WTC11 (cell line): ENCODE measurements at regions not wholly inside any gene's neighbourhood (a gene's known extent, or its start where the extent isn't known, plus 50 kb on each side); places are given as distances from the start of the nearest gene placed in this dataset.

Source experiments
- ATAC-seq: fragments of 200-7000 bp; cut with Tn5 transposase; 2 replicates; pipeline ENCODE4 v1.10.0; 2021; ENCODE audit warnings: mild to moderate bottlenecking, moderate library complexity
- CTCF ChIA-PET: fragments of 300-600 bp; sonication (Branson Sonifier 250); formaldehyde crosslinking; loops from one replicate; lab custom pipeline; 2021; ENCODE audit warnings: antibody characterized with exemption; lab: Charles Lee
- POLR2A ChIA-PET: fragments of 350-600 bp; sonication (Branson Sonifier 250); formaldehyde crosslinking; loops from one replicate; lab custom pipeline; 2021; ENCODE audit warnings: antibody characterized with exemption; lab: Charles Lee
- DNase-seq: peaks from one replicate; pipeline ENCODE4 v3.0.0; 2021; ENCODE audit warnings: low spot score
- H3K27ac Mint-ChIP-seq: 2 replicates; pipeline ENCODE4 v1.8.0; 2021; ENCODE audit warnings: mixed read lengths
- H3K27me3 Mint-ChIP-seq: 2 replicates; pipeline ENCODE4 v1.8.0; 2021; ENCODE audit warnings: low read depth, mild to moderate bottlenecking, moderate library complexity, mixed read lengths
- H3K36me3 Mint-ChIP-seq: 2 replicates; pipeline ENCODE4 v1.8.0; 2021; ENCODE audit warnings: mixed read lengths
- H3K4me1 Mint-ChIP-seq: 2 replicates; pipeline ENCODE4 v1.8.0; 2022; ENCODE audit warnings: mixed read lengths
- H3K4me3 Mint-ChIP-seq: 2 replicates; pipeline ENCODE4 v1.8.0; 2021; ENCODE audit warnings: mild to moderate bottlenecking, moderate library complexity, mixed read lengths
- H3K9me3 Mint-ChIP-seq: 2 replicates; pipeline ENCODE4 v1.8.0; 2021; ENCODE audit warnings: mixed read lengths
- AFF4 ChIP-seq: sonication (generic); formaldehyde crosslinking; IDR thresholded peaks from 2 replicates; pipeline ENCODE4 v1.8.1; 2023; ENCODE audit warnings: mild to moderate bottlenecking, missing genetic modification reagents, borderline replicate concordance
- CREB1 ChIP-seq: sonication (generic); formaldehyde crosslinking; IDR thresholded peaks from 2 replicates; pipeline ENCODE4 v1.8.0; 2023; ENCODE audit warnings: mild to moderate bottlenecking, missing genetic modification reagents
- E2F1 ChIP-seq: sonication (generic); formaldehyde crosslinking; IDR thresholded peaks from 2 replicates; pipeline ENCODE4 v1.8.0; 2022; ENCODE audit warnings: mild to moderate bottlenecking, missing genetic modification reagents
- ELF4 ChIP-seq: sonication (generic); formaldehyde crosslinking; IDR thresholded peaks from 2 replicates; pipeline ENCODE4 v1.8.1; 2022; ENCODE audit warnings: low read depth, mild to moderate bottlenecking, moderate library complexity, missing genetic modification reagents
- ETV6 ChIP-seq: sonication (generic); formaldehyde crosslinking; IDR thresholded peaks from 2 replicates; pipeline ENCODE4 v1.8.1; 2022; ENCODE audit warnings: mild to moderate bottlenecking, missing genetic modification reagents
- GTF2I ChIP-seq: fragments of 250-450 bp; sonication (Bioruptor Pico); conservative IDR thresholded peaks from 2 replicates; pipeline ENCODE4 v1.4.0; 2021; ENCODE audit warnings: mild to moderate bottlenecking
- PRRX2 ChIP-seq: fragments of 250-450 bp; sonication (Bioruptor Pico); IDR thresholded peaks from 2 replicates; pipeline ENCODE4 v1.8.0; 2021; ENCODE audit warnings: mild to moderate bottlenecking
- ZBTB43 ChIP-seq: sonication (generic); formaldehyde crosslinking; IDR thresholded peaks from 2 replicates; pipeline ENCODE4 v1.8.1; 2023; ENCODE audit warnings: mild to moderate bottlenecking, missing genetic modification reagents
- TF ChIP-seq, protein P1 (sequence below): sonication (generic); formaldehyde crosslinking; IDR thresholded peaks from 2 replicates; pipeline ENCODE4 v1.8.0; 2023; ENCODE audit warnings: missing genetic modification reagents, mild to moderate bottlenecking, borderline replicate concordance
- TF ChIP-seq, protein P2 (sequence below): sonication (generic); formaldehyde crosslinking; IDR thresholded peaks from 2 replicates; pipeline ENCODE4 v1.8.0; 2022; ENCODE audit warnings: missing genetic modification reagents
- TF ChIP-seq, protein P3 (sequence below): sonication (generic); formaldehyde crosslinking; IDR thresholded peaks from 2 replicates; pipeline ENCODE4 v1.8.1; 2023; ENCODE audit warnings: mild to moderate bottlenecking, missing genetic modification reagents, moderate library complexity
- TF ChIP-seq, protein P4 (sequence below): sonication (generic); formaldehyde crosslinking; IDR thresholded peaks from 2 replicates; pipeline ENCODE4 v1.8.1; 2023; ENCODE audit warnings: mild to moderate bottlenecking, missing genetic modification reagents
- TF ChIP-seq, protein P5 (sequence below): sonication (generic); formaldehyde crosslinking; IDR thresholded peaks from 2 replicates; pipeline ENCODE4 v1.8.0; 2022; ENCODE audit warnings: mild to moderate bottlenecking, missing genetic modification reagents
- TF ChIP-seq, protein P6 (sequence below): fragments of 250-450 bp; sonication (Bioruptor Pico); IDR thresholded peaks from 2 replicates; pipeline ENCODE4 v2.1.2; 2022; ENCODE audit warnings: mild to moderate bottlenecking, moderate library complexity

DNA sequence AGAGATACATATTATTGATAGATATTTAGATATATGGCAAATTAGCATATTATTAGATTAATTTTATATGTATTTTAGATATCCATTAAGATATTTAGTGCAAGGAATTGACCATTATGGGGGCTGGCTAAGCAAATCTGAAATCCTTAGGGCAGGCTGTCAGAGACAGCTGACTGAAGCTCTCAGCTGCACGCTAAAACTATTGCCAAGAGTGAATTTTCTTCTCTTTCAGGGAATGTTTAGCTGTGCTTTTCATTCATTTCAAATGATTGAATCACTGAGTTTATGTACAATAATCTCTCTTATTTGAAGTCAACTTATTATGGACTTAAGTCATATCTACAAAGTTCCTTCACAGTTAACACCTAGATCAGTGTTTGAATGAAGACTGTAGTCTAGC is 566.5 kb downstream of the LRFN5 start (continued):
- TF ChIP-seq, protein P1, sequence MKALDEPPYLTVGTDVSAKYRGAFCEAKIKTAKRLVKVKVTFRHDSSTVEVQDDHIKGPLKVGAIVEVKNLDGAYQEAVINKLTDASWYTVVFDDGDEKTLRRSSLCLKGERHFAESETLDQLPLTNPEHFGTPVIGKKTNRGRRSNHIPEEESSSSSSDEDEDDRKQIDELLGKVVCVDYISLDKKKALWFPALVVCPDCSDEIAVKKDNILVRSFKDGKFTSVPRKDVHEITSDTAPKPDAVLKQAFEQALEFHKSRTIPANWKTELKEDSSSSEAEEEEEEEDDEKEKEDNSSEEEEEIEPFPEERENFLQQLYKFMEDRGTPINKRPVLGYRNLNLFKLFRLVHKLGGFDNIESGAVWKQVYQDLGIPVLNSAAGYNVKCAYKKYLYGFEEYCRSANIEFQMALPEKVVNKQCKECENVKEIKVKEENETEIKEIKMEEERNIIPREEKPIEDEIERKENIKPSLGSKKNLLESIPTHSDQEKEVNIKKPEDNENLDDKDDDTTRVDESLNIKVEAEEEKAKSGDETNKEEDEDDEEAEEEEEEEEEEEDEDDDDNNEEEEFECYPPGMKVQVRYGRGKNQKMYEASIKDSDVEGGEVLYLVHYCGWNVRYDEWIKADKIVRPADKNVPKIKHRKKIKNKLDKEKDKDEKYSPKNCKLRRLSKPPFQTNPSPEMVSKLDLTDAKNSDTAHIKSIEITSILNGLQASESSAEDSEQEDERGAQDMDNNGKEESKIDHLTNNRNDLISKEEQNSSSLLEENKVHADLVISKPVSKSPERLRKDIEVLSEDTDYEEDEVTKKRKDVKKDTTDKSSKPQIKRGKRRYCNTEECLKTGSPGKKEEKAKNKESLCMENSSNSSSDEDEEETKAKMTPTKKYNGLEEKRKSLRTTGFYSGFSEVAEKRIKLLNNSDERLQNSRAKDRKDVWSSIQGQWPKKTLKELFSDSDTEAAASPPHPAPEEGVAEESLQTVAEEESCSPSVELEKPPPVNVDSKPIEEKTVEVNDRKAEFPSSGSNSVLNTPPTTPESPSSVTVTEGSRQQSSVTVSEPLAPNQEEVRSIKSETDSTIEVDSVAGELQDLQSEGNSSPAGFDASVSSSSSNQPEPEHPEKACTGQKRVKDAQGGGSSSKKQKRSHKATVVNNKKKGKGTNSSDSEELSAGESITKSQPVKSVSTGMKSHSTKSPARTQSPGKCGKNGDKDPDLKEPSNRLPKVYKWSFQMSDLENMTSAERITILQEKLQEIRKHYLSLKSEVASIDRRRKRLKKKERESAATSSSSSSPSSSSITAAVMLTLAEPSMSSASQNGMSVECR (CRISPR knock-in tag), result no peak

GRCh38 chr14:42172304-42172703 is 565.6 kb downstream of the LRFN5 start:
- Mint-ChIP-seq H3K27ac (no peak overlapping the region), H3K27me3 (no peaks in the 10 kb centered on the region), H3K36me3 (peaks cover 6% of the 10 kb centered on the region; the same call in 1 of the 2 replicates), H3K4me1 (peaks cover 4% of the 10 kb centered on the region; the same call in 1 of the 2 replicates), H3K4me3 (no peak overlapping the region), H3K9me3 (peaks cover 38% of the 10 kb centered on the region)
- POLR2A ChIA-PET, result no interaction called here
- CTCF ChIA-PET, result no interaction called here
- DNase-seq (no peak), ATAC-seq (no peak)
- TF ChIP-seq, protein P2, sequence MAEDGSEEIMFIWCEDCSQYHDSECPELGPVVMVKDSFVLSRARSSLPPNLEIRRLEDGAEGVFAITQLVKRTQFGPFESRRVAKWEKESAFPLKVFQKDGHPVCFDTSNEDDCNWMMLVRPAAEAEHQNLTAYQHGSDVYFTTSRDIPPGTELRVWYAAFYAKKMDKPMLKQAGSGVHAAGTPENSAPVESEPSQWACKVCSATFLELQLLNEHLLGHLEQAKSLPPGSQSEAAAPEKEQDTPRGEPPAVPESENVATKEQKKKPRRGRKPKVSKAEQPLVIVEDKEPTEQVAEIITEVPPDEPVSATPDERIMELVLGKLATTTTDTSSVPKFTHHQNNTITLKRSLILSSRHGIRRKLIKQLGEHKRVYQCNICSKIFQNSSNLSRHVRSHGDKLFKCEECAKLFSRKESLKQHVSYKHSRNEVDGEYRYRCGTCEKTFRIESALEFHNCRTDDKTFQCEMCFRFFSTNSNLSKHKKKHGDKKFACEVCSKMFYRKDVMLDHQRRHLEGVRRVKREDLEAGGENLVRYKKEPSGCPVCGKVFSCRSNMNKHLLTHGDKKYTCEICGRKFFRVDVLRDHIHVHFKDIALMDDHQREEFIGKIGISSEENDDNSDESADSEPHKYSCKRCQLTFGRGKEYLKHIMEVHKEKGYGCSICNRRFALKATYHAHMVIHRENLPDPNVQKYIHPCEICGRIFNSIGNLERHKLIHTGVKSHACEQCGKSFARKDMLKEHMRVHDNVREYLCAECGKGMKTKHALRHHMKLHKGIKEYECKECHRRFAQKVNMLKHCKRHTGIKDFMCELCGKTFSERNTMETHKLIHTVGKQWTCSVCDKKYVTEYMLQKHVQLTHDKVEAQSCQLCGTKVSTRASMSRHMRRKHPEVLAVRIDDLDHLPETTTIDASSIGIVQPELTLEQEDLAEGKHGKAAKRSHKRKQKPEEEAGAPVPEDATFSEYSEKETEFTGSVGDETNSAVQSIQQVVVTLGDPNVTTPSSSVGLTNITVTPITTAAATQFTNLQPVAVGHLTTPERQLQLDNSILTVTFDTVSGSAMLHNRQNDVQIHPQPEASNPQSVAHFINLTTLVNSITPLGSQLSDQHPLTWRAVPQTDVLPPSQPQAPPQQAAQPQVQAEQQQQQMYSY (CRISPR knock-in tag), result no peak
- TF ChIP-seq, protein P3, sequence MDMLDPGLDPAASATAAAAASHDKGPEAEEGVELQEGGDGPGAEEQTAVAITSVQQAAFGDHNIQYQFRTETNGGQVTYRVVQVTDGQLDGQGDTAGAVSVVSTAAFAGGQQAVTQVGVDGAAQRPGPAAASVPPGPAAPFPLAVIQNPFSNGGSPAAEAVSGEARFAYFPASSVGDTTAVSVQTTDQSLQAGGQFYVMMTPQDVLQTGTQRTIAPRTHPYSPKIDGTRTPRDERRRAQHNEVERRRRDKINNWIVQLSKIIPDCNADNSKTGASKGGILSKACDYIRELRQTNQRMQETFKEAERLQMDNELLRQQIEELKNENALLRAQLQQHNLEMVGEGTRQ (CRISPR knock-in tag), result no peak
- TF ChIP-seq AFF4 (CRISPR knock-in tag) (no peak), GTF2I (CRISPR knock-in tag) (no peak), ZBTB43 (CRISPR knock-in tag) (no peak), ELF4 (CRISPR knock-in tag) (no peak), CREB1 (CRISPR knock-in tag) (no peak), PRRX2 (CRISPR knock-in tag) (no peak), E2F1 (CRISPR knock-in tag) (no peak), ETV6 (CRISPR knock-in tag) (no peak)
- TF ChIP-seq, protein P4, sequence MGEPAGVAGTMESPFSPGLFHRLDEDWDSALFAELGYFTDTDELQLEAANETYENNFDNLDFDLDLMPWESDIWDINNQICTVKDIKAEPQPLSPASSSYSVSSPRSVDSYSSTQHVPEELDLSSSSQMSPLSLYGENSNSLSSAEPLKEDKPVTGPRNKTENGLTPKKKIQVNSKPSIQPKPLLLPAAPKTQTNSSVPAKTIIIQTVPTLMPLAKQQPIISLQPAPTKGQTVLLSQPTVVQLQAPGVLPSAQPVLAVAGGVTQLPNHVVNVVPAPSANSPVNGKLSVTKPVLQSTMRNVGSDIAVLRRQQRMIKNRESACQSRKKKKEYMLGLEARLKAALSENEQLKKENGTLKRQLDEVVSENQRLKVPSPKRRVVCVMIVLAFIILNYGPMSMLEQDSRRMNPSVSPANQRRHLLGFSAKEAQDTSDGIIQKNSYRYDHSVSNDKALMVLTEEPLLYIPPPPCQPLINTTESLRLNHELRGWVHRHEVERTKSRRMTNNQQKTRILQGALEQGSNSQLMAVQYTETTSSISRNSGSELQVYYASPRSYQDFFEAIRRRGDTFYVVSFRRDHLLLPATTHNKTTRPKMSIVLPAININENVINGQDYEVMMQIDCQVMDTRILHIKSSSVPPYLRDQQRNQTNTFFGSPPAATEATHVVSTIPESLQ (CRISPR knock-in tag), result no peak
- TF ChIP-seq, protein P5, sequence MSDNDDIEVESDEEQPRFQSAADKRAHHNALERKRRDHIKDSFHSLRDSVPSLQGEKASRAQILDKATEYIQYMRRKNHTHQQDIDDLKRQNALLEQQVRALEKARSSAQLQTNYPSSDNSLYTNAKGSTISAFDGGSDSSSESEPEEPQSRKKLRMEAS (CRISPR knock-in tag), result no peak
- TF ChIP-seq, protein P6, sequence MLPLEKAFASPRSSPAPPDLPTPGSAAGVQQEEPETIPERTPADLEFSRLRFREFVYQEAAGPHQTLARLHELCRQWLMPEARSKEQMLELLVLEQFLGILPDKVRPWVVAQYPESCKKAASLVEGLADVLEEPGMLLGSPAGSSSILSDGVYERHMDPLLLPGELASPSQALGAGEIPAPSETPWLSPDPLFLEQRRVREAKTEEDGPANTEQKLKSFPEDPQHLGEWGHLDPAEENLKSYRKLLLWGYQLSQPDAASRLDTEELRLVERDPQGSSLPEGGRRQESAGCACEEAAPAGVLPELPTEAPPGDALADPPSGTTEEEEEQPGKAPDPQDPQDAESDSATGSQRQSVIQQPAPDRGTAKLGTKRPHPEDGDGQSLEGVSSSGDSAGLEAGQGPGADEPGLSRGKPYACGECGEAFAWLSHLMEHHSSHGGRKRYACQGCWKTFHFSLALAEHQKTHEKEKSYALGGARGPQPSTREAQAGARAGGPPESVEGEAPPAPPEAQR (CRISPR knock-in tag), result no peak
